ENCODE measurements at regions not wholly inside any gene's neighbourhood (a gene's known extent, or its start where the extent isn't known, plus 50 kb on each side); places are given as distances from the start of the nearest gene placed in this dataset.

- TF ChIP-seq, protein P1, sequence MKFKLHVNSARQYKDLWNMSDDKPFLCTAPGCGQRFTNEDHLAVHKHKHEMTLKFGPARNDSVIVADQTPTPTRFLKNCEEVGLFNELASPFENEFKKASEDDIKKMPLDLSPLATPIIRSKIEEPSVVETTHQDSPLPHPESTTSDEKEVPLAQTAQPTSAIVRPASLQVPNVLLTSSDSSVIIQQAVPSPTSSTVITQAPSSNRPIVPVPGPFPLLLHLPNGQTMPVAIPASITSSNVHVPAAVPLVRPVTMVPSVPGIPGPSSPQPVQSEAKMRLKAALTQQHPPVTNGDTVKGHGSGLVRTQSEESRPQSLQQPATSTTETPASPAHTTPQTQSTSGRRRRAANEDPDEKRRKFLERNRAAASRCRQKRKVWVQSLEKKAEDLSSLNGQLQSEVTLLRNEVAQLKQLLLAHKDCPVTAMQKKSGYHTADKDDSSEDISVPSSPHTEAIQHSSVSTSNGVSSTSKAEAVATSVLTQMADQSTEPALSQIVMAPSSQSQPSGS (IDR thresholded peaks at IDR 0.05; ENCODE audit: low read length), result no peak
- no peak for TF ChIP-seq SP4 (IDR thresholded peaks at IDR 0.05; ENCODE audit: low read length)
Measured at GRCh38 chr7:53794816-53795215, 747.4 kb upstream of the VSTM2A start (continued).

Measured in H1 (cell line).